ENCODE measurements at regions not wholly inside any gene's neighbourhood (a gene's known extent, or its start where the extent isn't known, plus 50 kb on each side); places are given as distances from the start of the nearest gene placed in this dataset.

- Histone ChIP-seq H3K27ac (no peak overlapping the region), H3K27me3 (no peaks in the 10 kb centered on the region), H3K9me3 (no peaks in the 10 kb centered on the region), H3K36me3 (no peaks in the 10 kb centered on the region), H3K4me3 (no peak overlapping the region), H3K4me1 (no peaks in the 10 kb centered on the region)
- no peak for TF ChIP-seq CTCF (IDR thresholded peaks at IDR 0.05)
- no peak for DNase-seq (ENCODE audit: low spot score)
Observed at GRCh38 chr10:7085913-7086589, 324.8 kb downstream of the SFMBT2 start.

DNA sequence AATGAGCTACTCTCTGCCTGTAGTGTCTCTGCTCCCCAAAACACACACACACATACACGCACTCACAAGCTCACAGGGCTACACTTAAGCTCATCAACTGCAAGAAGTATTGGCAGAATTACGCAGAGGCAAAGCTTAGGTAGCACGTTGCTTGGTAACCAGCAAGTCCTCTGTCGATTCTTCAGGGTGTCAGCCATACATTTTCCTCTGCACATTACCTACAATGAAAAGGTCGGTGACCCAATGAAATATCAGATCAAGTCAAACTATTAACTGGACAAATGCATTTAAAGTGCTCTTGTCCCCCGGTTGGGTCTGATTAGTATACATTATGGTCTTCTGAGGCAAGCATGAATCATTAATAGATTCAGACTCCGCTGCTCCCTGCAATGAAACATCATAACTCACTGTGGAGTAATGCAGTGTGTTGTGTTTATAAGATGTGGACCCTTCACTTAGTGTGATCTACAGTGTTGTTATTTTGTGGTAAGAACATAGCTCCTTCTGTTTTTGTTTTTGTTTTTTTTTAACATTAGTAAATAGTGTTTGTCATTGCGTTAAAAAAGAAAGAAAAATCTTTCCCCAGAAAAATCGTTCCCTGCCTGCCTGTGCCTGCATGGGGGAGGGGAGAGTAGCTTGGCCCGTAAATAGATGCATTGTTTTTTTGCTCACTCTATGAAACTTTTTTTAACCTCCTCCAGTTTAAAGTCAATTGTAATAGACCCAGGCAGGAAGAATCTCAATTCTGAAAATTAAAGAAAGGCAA is 325.5 kb downstream of the SFMBT2 start:
- H3K27me3 ChIP-seq: no peaks in the 10 kb centered on the region
- H3K36me3 ChIP-seq: no peaks in the 10 kb centered on the region
- H3K4me1 ChIP-seq: no peaks in the 10 kb centered on the region
- no peak for TF ChIP-seq CTCF (IDR thresholded peaks at IDR 0.05)
- no peak overlapping the region for H3K27ac ChIP-seq
- DNase-seq (ENCODE audit: low spot score): no peak
- no peaks in the 10 kb centered on the region for H3K9me3 ChIP-seq
- no peak overlapping the region for H3K4me3 ChIP-seq

GRCh38 chr10:7084280-7085005 is 326.4 kb downstream of the SFMBT2 start:
- H3K4me1 ChIP-seq: no peaks in the 10 kb centered on the region
- DNase-seq (ENCODE audit: low spot score): no peak

DNA sequence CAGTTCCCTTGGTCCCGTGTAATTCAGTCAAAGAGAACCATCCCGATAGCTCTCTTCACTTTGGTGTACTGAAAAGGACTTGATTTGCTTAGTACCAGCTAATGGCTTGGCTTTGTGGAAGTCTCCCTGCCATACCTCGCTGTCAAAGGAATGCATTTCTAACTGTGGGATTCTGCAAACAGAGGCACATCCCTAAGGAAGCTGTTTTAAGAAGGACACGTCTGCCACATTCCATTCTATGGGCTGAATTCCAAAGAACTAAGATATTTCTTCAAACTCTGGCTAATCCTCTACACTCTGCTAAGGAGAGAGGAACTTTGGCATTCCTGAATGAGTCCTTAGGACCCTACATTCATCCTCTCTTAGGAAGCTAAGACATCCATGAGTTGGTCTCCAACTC is 327.9 kb downstream of the SFMBT2 start:
- TF ChIP-seq CTCF (IDR thresholded peaks at IDR 0.05): no peak

More at GRCh38 chr10:7084280-7085005, 326.4 kb downstream of the SFMBT2 start:
- H3K27me3 ChIP-seq: no peaks in the 10 kb centered on the region
- no peak for TF ChIP-seq CTCF (IDR thresholded peaks at IDR 0.05)
- no peaks in the 10 kb centered on the region for H3K9me3 ChIP-seq
- no peak overlapping the region for H3K27ac ChIP-seq
- H3K4me3 ChIP-seq: no peak overlapping the region
- no peaks in the 10 kb centered on the region for H3K36me3 ChIP-seq

DNA sequence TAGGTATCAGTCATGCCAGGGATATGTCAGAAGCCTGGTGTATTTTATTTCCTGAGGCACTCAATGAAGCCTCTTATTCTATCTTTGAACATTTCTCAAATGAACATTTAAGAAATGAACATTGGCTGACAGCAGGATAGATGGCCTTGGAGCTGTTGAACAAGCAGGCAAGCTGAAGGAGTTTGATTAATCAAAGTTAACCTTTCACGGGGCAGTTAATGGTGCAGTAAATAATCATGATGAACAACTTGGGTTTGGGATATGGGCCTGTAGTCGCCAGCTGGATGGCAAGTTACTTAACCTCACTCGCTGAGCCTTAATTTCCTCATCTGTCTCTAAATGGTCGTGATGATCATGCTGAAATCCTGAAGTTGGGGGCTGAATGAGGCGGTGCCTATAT is 333.0 kb downstream of the SFMBT2 start:
- no peaks in the 10 kb centered on the region for H3K36me3 ChIP-seq
- no peak for DNase-seq (ENCODE audit: low spot score)
- no peaks in the 10 kb centered on the region for H3K9me3 ChIP-seq
- no peak overlapping the region for H3K4me3 ChIP-seq
- no peaks in the 10 kb centered on the region for H3K27me3 ChIP-seq
- TF ChIP-seq CTCF (IDR thresholded peaks at IDR 0.05): no peak
- H3K4me1 ChIP-seq: no peaks in the 10 kb centered on the region
- H3K27ac ChIP-seq: no peak overlapping the region

More for the DNA sequence above, 327.9 kb downstream of the SFMBT2 start:
- no peak for DNase-seq (ENCODE audit: low spot score)
- Histone ChIP-seq H3K4me3 (no peak overlapping the region), H3K9me3 (no peaks in the 10 kb centered on the region), H3K36me3 (no peaks in the 10 kb centered on the region), H3K4me1 (no peaks in the 10 kb centered on the region), H3K27me3 (no peaks in the 10 kb centered on the region), H3K27ac (no peak overlapping the region)

Data from right atrium auricular region (tissue), 2 donors.